GM21529 (cell line): ENCODE measurements at regions not wholly inside any gene's neighbourhood (a gene's known extent, or its start where the extent isn't known, plus 50 kb on each side); places are given as distances from the start of the nearest gene placed in this dataset.

ENCODE experiments used
- ATAC-seq: cut with Tn5 transposase; IDR thresholded peaks from one replicate; pipeline ENCODE4 v1.9.1; 2021; ENCODE audit not compliant: unreplicated experiment

DNA sequence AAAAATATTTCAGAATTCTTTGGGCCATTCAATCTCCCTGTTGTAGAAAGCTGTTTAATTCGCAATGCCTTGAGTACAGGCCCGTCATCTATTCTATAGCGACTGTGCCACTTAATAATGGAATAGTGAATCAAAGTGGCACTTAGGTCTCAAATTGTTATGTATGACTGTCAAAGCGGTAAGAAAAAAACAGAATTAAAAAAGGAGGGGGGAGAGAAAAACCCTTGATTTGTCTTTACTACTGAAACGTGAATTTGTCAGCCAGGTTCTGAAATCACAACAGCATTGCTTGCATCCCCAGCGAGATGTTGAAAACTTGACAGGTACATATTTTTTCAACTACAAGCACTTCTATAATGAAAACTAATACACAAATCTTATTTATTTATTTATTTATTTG lies 320.9 kb downstream of the TFEC start:
- ATAC-seq: no peak

DNA sequence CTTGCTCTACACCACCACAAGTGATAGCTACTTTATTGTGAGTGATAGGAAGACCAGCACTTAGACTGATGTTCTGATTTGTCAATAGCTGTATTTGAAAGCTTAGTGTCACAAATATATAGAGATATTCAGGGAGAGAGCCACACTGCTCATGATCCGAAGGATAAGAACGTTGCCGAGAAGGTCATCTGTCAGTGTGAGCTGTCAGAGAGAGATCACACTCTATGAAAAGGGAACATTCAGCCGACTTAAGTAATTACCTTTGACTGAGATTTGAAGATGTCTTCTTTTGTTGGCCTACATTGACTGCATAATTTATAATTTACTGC lies 322.6 kb downstream of the TFEC start:
- ATAC-seq: no peak

DNA sequence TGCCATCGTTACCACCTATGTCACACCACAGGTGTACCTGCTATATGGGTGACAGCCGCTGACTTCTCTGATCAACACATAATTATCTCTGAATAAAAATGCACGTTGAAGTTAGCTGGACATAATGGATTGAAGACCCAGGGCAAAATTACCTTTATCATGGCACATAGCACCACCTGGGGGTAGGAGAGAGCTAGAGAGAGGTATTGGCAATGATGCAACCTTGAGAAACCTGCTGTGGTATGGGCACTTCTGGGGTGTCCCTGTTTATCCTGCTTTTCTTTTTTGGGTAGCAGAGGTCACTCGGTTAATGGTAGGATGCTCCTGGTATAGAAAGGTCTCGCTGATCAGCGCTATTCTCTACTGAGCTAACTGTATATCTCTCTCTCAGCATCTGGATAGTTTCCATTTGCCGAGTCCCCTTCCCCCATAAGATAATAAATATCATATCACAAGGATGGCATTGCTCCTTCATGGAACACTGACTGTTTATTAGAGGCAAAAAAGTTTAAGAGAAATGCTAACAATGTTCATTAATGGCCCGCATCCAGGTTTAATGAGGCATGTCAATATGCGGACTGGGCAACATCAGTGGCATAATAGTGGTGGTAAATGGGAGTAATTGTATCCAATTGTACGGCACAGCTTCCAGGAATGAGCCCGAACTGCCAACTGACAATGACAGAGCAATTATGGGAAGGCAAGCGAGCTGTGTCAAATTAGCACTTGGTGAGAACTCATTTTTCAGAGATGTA lies 323.1 kb downstream of the TFEC start:
- ATAC-seq: no peak

DNA sequence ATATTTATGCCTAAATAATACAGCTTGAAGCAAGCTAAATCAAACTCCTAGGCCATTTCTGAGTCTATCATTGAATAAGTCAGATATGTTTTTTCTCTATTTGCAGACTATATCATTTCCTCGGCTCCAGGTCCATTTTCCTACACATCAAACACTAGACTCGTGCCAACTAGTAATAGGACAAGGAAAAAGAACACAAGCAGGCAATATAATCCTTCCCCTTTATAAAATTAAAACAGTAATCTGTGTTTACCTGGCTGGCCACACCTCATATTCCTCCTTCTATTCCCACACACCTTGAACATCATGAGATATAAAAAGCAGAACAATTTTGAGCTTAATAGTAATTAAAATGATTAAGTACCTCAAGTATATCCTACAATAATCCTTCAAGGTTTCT lies 325.7 kb downstream of the TFEC start:
- no peak for ATAC-seq

DNA sequence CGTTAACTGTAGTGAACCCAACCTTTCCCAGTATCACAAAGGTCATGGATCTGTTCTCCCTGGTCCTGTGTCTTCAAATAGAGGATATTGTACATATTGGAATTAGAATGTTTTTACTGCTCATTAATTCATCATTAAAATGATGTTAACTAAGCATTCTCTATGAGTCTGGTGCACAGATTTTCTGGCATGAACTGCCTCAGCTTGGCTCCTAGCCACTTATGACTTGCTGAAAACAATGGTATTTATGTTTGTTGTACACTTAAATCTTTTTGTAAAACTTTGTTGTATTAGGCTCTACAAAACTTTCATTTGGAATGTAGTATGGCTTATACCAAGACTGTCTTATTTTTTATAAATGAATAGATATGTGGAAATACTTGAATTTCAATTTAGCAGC lies 329.4 kb downstream of the TFEC start:
- no peak for ATAC-seq

DNA sequence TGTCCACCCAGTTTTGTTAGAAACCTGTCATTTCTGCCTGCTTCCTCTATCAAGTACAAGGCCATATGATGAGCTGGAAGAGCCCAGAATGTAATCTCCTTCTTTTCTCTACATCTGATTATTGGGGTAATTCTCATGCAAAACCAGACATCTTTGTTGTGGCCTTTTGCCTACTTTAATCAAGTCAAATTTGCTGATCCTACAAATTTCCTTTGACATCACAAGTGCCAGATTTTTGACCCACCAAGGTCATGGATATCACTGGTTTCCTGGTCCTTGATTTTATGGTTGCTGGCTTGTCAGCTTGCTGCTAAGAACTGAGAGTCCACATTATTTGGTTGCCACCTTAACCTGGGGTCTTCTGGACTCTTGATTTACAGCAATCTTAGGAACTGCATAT lies 336.1 kb downstream of the TFEC start:
- no peak for ATAC-seq

DNA sequence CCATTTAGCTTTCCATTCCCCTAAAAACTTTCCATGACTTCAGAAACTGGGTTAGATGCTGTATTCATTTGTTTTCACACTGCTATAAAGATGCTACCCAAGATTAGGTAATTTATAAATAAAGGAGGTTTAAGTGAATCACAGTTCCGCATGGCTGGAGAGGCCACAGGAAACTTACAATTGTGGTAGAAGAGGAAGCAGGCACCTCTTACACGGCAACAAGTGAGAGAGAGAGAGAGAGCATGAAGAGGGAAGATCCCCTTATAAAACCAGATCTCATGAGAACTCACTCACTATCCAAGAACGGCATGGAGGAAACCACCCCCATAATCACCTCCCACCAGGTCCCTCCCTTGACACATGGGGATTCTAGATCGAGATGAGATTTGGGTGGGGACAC lies 336.8 kb downstream of the TFEC start:
- ATAC-seq: no peak

DNA sequence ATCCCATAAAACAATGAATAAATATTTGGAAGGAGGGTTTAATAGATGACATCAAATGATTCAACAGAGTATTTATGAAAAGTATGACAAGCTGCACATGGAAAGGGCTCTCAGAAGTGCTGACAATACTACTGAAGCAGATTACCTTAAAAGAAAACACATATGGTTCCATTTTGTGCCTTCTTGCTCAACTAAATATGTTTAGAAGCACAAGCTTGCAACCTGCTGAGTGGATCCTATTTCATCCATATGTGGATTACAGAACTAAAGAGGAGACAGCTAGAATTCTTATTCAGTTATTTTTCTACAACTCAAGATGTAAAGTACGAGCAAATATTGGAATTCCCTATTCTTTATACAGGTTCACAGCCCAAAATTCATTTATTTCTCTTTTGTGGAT lies 340.6 kb downstream of the TFEC start:
- ATAC-seq: no peak

DNA sequence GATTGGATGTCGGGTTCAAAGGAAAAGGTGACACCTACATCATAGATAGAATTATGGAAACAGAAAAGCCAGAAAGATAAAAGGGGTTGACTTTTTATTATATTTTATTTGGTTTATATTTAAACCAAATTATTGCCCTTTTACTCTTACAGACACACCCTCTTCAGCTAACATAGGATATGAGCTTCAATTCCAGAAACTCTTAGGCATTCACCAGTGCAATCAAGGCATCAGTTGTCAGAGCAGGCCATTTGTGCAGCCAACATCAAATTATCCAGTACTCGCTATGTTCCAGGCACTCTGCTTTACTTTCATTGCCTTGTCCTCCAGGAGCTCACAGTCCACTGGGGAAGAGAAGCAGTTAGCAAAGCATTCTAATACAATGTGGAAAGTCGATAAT lies 347.5 kb downstream of the TFEC start:
- ATAC-seq: no peak

DNA sequence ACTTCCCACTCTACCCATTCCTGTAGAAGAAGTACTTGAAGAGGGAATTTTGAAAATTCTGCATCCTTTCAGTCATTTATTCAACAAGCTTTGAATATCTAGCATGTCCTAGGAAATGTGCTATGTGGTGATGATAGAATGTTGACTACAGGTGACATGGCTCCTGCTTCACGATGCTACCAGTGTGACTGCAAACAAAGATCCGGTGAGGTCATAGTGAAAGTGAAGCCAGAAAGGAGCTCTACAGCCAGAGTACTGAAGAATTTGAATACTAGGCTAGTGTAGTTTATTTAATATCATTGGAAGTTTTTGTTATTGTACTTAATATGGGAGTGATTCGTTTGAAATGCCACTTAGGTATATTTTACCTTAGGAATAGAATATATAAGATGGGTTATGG lies 348.1 kb downstream of the TFEC start:
- ATAC-seq: no peak

DNA sequence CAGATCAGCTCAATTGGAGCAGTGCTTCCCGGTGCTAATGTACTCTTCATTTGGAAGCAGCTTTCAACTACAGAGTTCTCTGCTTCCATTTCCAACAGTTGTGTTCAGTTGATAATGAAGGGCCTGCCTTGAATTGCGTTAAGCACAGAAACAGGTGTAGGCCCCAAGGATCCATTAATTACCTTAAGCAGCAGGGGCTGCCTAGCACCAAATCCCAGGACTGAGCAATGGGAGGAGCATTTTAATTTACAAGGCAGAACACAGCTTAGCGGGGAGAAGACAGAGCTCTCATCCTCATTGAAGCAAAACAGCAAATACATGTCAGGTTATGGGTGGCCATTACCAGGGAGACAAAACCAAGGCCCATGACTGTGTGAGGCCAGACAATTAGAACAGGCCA lies 349.6 kb downstream of the TFEC start:
- ATAC-seq: no peak

DNA sequence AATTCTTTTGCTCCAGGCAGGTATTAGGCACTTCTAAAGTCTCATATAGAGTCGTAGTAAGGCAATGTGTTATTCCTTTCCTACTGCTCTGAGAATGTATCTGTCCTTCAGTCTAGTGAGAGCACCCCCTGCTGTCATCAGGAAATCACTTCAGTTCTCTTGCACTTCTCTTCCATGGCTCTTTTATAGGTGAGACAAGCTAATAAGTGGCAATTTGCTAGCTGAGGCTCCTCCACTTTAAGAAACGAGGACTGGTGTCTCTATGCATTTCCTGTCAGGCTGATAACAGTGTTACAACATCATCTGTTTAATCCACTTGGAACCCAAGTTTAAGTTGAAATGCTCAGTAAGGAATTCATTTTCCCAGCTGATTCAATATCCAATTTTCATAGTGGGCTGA lies 350.6 kb downstream of the TFEC start:
- peak; percentile 91 for ATAC-seq

DNA sequence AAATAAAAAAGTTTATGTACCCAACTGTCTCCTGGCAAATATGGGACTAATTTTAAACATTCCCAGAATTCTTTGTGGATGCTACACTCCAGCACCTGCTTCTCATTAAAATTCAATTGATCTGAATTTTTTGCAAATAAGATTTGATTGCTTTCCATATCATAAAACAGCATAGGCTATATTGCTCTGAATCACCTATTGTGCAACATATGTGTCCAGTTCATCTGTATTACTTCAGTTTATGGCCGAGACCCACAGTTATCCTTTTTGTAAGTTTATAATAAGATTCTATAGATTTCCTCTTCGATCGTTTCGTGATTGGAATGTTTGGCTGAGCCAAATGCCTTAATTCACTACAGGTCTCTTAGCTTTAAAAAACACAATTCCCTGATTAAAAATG lies 351.1 kb downstream of the TFEC start:
- no peak for ATAC-seq

DNA sequence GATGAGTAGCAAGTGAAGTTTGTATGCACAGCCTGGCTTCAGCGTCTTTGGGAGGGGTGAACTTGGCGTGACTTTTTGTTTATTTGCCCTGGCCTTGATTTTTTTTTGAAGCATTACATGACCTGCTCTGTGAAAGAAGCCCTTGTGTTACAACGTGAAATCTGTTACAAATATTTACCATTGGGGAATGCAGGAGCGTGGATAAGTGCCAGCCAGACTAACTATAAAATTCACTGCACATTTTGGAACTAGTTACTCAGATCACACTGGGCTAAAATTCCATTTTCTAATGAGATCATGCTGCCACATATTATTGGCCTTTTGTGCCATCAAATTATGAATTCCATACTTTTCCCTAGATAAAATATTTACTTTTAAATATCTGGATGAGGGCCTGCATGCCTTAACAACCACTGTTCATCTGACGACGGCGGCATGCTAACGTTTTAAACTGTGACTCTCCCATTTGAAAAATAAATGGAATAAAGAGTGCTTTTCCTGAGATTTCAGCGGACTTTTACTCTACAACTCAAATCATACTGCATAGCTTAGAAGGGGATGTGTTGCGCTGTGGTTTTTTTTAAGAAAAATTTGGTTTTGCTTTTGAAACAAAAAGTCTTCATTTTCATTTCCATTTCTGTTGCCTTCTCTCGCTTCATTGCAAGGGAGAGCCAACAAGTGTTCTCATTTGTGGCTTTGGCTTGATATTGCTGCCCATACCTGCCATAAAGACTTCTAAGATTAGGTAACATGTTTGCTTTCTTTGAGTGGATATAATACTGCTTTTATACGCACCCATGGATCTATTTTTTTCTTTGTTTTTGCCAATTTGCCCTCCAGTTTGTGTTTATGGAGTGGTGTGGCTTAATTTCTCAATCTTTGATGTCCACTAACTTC lies 352.2 kb downstream of the TFEC start:
- ATAC-seq: no peak

DNA sequence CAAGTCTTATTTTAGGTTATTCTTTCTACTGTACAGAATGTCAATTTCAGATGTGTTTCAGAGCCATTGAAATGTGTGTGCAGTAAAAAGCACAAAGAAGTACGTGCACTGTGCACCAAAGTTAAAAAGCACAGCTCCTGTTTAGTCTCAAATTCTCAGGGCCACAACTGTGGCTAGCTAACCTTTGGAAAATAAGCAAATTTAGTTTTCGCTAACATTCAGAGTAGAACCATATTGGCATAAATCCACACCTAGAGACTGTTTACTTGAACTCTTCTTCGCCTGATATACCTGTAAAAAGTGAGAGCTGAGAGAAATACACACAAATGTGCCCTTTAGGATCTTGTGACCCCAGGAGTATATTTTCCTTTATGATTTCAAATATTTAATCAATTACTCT lies 353.9 kb downstream of the TFEC start:
- no peak for ATAC-seq

DNA sequence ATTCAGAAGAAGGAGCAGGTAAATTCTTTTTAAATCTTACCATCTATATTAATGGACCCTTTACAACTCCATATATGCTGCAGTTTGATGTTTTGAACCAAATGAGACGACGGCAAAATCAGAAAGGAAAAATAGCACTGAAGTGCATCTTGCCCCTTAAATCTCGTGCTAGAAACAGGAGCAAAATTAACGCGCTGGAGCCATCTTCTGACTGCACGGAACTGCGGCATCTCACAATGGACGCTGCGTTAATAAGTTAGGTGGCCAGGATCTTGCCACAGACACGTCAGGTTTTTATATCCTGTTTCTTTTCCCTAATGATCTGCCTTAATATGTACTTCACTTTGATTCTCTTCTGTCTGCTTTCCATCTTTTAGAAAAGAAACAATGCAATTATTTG lies 354.5 kb downstream of the TFEC start:
- ATAC-seq: no peak

DNA sequence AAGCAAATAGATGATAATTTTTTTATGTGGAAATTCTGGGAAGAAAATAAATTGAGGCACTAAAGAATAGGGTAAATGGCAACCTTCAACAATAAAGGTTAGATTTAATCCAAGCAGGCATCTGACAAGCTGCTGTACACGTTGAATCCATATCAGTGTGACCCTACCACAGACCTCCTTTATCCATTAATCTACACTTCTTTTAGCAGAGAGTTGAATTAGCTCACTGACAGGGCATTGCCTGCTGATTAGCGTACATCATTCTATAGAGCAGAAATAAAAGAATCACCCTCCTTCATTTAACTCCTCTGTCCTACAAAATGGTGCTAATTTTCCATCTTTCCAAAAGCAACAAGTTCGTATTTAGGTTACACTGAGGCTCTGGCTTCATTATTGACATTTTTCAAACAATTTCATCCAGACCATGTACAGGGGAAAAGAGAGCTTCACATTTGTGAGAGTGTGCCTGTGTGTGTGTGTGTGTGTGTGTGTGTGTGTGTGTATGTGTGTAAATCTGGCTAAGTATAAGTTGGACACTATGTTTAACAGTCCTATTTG lies 356.0 kb downstream of the TFEC start:
- ATAC-seq: no peak

DNA sequence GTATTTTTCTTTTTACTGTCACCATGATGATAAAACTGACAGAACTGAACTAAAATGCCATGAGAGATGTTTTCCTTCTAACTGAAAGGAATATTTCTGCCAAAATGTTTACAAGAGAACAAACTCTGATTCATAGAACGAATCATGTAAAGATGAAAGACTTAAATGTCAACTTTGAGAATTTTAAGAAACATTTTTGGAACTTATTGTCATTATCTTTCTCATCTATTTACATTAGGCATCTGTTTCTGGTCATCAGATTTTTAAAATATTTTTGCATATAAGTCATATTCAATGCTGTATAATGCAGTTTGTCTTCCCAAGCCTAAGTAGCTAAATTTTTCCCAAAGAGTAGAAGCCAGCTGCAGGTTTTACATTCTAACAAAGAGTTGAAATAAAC lies 358.5 kb downstream of the TFEC start:
- ATAC-seq: no peak

DNA sequence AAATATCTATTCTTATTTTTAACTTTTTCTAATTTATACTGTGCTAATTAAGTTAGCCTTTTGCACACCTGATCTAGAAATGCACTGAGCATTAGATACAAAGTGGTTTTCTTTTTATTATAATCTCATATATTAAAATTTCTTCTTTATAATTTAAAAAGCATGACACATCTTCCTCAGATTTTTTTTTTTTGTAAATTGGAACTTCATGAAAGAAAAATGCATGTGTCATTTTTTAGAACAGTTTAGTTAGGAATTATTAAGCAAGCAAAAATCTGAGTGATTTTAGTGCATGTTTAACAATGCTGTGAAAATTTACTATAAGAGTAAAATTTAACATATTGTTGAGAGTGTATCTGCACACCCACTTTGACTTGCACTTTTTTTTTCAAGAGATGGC lies 367.9 kb downstream of the TFEC start:
- no peak for ATAC-seq

DNA sequence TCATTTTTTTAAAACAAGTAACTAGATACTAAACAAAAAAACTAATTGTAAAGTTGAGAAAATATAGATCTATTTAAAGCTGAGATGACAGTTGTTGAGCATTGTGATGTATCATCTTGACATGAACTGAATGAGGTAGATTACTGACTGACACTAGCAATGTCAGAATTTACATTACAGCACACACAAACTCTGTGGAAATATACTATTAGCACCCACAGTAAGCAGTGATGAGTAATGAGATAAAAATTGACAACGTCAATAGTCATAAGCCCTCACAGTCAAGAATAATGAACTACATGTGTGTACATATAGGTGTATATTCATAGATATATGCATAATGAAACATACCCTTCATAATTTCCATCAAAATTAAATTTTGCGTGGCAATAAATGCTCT lies 368.4 kb downstream of the TFEC start:
- no peak for ATAC-seq

DNA sequence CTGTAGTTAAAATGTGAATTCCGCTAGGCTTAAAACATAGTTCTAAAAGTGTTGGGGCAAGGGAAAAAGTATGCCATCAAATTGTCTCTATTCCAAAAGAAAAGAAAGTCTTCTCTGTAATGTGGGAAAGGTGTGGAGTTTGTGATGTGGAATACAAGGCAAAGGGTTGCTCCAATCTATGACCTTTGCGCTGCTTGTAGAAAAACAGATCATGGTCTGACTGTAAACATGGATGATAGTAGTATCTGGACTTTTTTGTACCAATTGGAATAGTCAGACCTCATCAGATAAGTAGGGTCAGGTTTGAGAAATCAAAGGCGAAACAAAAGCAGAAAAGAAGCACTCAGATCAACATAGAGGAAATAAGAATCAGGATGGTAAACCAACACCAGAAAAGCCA lies 372.3 kb downstream of the TFEC start:
- ATAC-seq: no peak
